ENCODE measurements at regions not wholly inside any gene's neighbourhood (a gene's known extent, or its start where the extent isn't known, plus 50 kb on each side); places are given as distances from the start of the nearest gene placed in this dataset.
"Not testable (repeated sequence)": the region's sequence is repeated elsewhere in the genome, so short reads cannot be mapped to it uniquely, and the experiment has no call there.

DNA sequence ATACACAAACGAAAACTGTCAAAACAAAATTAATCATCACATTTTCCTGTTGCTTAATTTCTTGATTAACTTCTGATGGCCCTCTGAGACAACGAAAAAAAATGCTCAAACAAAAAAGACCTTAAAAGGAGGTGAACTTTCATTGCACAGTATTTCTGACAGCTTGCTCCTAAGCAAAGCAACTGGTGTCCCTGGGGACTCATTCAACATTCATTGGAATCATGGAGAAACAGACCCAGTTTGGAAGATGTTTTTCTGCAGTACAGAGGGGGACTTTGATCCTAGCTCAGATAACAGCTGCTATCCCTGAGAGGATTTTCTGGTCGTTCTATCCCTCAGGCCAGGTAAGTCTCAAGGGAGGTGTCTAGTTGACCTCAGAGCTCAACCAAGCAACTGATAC, 378.7 kb upstream of the ATP11B start:
- DNase-seq: no peak

DNA sequence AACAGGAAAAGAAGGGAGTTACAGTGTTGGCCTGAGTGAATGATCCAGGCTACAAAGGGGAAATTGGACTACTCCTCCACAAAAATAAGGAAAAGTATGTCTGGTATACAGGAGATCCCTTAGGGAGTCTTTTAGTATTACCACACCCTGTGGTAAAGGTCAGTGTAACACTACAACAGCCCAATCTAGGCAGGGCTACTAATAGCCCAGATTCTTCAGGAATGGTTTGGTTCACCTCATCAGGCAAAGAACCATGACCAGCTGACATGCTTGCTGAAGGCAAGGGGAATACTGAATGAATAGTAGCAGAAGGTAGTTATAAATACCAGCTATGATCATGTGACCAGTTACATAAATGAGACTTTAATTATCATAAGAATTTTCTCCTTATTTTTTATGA, 372.6 kb upstream of the ATP11B start:
- no peak for DNase-seq

DNA sequence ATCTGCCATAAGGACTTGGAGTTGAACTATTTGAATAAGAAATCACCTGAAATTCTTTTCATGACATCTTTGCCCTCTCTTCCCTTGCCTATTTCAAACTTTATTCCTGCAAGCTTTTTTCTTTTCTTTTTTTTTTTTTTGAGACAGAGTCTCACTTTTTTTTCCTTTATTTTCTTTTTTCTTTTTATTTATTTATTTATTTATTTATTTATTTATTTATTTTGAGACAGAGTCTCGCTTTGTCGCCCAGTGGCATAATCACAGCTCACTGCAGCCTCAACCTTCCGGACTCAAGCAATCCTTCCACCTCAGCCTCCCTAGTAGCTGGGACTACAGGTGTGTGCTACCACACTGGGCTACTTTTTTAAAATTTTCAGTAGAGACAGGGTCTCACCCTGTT, 369.3 kb upstream of the ATP11B start:
- DNase-seq: no peak

DNA sequence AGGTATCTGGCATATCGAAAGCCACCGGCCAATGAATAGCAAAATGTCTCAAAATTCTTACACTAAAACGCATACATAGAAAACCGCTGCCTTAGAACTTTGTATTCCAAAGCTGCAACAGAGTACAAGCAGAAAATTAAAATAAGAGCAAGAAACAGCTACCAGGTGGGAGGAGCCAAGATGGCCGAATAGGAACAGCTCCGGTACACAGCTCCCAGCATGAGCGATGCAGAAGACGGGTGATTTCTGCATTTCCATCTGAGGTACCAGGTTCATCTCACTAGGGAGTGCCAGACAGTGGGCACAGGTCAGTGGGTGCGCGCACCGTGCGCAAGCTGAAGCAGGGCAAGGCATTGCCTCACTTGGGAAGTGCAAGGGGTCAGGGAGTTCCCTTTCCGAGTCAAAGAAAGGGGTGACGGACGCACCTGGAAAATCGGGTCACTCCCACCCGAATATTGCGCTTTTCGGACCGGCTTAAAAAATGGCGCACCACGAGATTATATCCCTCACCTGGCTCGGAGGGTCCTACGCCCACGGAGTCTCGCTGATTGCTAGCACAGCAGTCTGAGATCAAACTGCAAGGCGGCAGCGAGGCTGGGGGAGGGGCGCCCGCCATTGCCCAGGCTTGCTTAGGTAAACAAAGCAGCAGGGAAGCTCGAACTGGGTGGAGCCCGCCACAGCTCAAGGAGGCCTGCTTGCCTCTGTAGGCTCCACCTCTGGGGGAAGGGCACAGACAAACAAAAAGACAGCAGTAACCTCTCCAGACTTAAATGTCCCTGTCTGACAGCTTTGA, 367.2 kb upstream of the ATP11B start:
- not testable (repeated sequence) for DNase-seq

DNA sequence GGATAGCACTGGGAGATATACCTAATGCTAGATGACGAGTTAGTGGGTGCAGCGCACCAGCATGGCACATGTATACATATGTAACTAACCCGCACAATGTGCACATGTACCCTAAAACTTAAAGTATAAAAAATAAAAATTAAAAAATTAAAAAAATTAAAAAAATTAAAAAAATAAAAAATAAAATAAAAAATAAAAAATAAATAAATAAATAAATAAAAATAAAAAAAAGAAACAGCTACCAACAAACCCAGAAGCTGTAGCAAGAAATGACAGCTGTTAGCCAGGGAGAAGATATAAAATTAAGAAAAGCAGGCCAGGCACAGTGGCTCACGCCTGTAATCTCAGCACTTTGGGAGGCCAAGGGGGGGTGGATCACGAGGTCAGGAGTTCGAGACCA, 361.3 kb upstream of the ATP11B start:
- not testable (repeated sequence) for DNase-seq

DNA sequence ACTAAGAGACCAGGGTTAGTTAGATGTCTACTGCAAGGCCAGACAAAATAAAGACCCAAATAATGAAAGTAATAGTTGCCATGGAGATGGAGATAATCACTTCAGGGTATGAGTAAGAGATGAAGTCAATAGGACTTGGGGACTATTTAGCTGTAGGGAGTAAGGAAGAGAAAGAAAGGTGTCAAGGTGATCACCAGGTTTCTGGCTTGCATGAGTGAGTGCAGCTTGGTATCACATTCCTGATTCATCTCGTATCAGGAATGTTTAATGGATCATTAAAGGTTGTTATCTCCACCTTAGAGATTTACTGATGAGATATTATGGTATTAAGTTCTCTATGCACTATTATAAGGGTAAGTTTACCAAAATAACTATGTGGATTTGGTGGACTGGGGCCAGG, 357.4 kb upstream of the ATP11B start:
- DNase-seq: no peak

DNA sequence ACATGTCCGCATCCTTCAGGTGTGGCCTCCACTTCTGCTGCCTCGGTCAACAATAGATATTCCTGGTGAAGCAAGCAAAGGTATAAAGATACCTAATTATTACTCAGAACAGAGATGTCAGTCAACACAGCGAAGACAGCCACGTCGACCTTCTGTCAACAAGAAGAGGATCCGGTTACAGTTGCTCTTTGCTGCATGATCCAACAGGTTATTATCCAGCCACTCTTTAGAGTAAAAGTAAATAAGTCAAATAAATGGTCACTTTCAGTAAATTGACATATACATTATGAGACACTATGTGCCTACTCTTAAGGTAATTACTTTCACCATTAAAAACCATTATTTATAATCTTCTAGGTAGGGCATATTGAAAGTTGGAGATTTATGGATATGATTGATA, 356.8 kb upstream of the ATP11B start:
- DNase-seq: peak; percentile 94

DNA sequence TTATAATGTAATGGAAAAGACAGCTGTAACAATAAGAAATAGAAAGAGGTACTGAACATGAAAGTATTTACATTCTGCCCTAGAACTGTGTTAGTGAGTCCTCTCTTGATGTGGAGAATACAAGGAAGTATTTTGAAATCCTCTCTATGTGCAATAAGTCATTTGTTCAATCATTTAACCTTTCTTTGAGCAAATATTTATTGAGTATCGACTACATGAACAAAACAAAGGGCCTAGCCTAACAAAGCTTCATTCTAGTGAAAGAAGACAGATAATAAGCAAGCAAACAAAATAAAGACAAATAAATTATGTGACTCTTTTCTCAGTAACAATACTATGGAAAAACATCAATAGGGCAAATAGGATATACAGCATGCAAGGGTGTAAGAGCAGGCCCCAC, 354.9 kb upstream of the ATP11B start:
- no peak for DNase-seq

DNA sequence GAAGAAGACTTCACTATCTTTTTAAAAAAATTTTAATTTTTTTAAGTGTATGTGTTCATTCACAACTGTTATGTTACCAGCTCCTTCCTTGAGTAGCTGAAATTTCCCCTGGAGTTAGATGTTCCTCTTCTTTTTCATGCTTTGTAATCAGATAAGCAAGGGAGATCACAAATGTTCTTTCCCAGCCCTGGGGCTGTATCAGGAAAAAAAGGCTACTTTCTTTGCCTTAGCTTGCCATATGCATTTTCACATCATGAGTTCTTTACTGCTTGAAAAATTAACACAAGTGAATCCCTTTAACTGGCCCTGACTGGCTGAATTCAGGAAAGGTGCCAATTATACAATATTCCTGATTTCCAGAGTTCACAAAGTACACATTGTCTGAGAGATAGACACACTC, 353.2 kb upstream of the ATP11B start:
- DNase-seq: no peak

DNA sequence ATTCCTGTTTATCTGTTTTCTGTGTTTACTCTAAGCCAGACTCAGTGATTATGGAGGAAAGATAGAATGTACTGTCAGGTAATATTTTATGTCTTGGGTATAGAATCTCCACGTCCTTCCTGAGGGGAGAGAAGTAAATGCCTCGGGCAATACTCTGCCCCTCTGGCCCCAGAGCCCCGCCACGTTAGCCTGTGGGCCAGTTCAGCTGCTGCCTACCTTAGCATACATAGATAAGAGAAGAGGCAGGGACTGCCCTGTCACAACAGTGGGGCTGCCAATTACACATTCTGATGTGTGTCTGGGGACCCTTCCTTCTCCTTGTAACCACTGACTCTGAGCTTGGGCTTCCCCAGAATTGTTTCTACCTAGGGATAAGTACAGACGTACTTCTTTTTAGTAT, 347.7 kb upstream of the ATP11B start:
- no peak for DNase-seq

DNA sequence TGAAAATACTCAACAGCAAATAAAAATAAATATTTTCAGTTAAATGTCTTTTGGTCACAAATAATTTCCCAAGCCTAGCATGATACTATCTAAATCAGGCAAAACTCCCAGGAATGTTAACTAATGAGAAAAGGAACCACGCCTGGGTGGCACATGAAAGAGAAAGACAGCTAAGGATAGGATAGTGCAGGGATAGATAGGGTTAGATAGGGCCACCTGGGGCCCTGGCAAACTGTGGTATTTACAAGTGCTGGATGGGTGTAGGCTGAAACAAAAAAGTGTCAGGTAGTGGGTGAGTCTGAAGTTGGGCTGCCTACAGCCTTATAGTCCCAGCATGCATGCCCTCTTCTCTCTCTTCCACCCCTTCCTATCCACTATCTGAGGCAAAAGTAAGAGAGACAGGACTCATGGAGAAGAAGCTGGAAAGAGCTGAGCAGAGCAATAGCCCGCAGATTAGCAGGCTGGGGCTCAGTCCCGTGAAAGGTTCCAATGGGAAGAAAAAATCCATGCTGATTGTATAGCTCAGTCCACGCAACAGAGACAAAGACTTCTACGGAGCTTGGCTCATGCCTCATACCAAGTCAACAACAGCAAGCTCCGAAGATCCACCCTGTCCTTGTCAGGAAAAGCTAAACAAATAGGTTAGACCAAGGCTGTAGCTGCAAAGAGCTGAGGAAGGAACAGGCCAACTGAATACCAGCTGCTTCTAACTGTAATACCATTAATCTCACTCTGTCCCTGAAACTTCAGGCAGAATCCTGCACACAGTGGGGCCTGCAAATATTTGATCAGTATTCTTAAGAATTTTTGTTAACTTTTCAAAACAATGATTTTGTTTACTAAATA, 342.1 kb upstream of the ATP11B start:
- DNase-seq: no peak

DNA sequence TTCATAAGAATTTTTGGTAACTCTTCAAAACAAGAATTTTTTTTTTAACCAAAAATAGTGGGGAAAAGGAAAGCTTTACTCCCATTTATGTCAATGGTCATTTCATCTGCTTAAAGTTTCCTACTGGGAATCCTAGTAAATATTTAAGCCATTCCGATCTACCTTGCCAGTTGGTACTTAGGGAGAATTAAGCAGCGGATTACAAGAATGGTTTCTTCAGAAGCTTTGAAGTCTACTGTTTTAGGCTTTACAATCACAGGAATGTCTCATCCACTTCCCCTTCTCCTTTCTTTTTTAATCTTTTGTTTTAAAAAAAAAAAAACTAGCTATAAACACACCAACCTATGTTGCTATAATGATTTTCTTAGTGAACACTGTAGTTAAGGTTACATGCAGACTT, 341.4 kb upstream of the ATP11B start:
- no peak for DNase-seq

DNA sequence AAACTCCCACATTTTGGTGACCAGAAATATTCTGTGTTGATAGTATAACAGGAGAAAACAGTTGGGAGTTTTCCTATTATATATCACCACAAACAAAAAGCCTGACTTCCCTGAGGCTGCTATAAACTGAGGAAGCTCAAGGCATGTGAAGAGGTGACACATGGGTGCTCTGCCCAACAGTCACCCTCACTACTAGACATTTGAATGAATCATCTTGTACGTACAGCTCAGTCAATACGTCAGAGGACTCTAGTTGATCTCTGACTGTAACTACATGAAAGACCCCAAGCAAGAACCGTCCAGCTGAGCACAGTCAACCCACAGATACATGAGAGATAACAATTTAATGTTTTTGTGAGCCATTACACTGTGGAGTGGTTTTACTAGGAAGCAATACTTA, 338.3 kb upstream of the ATP11B start:
- no peak for DNase-seq

DNA sequence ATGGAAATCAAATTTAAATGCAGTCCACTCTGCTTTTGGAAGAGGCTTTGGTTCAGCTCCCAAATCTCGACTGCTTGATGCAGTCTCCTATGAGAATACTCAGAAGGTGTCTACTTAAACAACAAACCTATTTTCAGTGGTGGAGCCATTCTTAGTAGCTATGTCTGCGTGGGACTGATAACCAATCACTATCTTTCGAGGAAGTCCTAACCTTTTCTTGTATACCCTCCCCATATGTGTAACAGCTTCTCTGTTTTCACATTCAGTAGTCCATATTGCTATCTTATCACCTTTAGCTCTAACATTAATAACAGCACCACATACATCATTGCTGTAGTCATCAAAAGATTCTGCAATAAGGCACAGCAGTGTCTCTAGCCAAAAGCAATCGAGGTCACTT, 333.0 kb upstream of the ATP11B start:
- DNase-seq: no peak

DNA sequence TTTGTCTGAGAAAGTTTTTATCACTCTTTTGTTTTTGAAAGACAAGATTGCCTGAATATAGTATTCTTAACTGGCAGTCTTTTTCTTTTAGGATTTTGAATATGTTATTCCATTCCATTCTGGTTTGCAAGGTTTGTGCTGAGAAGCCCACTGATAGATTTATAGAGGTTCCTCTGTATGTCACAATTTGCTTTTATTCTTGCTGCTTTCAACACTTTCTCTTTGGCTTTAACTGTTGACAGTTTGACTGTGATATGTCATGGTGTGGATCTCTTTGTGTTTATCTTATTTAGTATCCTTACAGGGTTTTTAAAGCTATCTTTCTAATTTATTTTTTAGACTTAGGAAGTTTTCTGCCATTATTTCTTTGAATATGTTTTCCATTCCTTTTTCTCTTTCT, 331.2 kb upstream of the ATP11B start:
- no peak for DNase-seq

DNA sequence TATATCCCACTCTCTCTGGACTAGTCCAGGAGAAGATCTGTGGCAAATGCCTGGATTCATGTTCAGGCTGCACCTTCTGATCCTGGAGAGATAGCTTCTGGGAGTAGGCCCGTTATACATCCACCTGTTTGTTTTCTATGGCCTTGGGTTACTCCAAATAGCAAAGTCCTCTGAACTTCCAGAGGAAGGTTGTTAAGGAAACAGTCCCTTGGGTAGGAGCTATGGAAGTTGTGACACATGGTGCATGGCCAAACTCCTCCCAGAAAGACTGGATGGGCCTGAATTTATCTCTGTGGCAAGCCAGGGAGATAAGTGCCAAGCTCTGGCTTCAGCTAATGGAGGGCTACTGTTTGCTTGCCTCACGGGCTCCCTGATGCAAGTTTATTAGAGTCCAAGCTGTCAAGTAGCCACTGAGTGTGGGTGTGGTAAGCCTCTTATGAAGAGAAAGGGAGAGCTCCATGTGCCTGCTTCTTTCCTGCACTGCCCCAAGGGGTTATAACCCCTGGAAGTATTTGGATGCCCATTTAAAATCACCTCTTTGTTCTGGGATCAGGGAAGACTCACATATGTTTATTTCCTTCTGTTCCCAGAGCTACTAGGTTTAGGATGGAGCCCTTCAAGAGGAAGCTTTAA, 328.7 kb upstream of the ATP11B start:
- no peak for DNase-seq

DNA sequence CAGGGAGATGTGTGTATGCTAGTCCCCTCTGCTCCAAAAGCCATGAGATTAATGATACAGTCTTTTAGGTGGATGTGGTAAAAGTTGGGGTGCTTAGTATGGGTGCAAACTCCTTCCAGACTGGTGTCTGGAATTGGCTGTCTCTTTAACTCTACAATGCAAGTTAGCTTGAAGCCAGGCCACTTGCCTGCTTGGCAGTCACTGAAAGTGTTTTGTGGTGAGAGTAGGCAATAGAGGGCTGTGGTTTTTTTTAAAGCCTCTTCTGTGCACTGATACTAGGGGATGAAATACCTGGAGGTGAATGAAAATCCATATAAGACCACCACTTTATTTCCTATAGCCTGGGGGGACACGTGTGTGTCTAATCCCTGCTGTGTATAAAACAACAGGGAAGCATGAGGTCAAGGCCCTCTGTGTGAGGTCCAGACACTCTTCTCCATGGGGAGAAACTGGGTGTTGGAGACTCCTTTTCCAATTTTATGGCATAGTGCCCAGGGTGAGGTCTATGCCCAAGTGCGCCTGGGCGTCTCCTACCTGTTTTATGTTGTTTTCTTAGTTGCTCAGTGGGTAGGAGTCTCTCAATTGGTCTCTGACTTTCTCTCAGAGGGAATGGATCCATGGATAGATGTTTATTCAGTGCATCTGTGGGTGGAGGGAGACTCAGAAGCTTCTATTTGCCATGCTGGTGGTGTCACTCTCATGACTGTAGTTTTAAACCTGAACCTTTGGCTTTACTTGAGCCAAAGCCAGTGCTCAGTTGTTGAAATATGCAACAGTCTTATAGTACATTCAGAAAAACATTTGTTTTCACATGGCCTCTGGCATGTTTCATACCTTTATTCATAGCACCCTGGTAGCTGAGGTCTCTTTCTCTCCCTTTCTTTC, 327.8 kb upstream of the ATP11B start:
- DNase-seq: no peak

DNA sequence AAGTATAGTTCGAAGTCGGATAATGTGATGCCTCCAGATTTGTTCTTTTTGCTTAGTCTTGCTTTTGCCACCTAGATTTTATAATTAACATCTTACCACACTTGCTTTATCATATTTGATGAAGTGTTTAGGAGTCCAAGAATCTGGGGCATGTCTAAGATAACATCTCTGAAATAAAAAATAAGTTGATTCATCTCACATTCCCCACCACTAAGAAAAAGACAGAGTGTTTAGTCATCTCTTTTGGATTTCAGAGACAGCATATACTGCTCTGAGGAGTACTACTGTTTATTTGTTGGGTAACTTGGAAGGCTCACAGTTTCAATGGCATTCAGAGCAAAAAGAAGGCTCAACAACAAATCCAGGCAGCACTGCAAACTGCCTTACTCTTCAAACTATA, 324.2 kb upstream of the ATP11B start:
- DNase-seq: no peak

DNA sequence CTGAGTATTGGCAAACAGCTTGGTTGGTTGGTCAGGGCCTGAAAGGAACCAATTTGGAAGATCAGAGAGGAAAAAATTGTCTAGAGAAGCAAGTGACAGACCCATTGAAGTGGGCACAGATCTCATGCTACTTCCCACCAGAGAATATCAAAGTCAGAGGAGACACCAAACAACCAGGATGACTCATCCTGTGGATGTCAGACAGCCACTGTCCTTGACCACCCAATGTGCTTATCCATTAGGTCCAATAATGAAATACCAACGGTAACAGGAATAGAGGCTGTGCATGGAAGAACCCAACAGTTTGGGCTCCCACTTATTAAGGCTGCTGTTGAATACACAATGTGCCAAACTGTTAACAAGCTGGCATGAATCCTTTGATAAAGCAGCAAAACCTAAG, 323.1 kb upstream of the ATP11B start:
- no peak for DNase-seq

DNA sequence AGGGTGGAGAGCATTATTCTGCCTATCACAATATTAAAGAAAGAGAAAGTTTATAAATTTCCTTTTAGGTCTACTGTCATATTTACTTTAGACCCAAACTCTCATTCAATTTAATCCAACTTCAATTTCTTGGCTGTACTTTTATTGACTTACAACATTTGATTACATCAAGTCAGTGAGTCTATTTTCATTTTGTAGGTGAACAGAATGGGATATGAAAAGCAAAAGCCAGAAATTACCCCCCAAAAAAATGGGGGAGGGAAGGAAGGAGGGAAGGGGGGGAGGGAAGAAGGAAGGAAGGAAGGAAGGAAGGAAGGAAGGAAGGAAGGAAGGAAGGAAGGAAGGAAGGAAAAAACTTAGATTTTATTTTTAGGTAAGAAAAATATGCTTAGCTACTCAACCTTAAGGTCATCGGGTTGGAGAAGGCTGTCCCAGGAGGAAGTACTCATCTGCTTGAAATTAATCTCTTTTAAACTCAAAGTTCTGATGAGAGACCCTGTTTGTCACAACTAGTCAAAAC, 320.1 kb upstream of the ATP11B start:
- no peak for DNase-seq

DNA sequence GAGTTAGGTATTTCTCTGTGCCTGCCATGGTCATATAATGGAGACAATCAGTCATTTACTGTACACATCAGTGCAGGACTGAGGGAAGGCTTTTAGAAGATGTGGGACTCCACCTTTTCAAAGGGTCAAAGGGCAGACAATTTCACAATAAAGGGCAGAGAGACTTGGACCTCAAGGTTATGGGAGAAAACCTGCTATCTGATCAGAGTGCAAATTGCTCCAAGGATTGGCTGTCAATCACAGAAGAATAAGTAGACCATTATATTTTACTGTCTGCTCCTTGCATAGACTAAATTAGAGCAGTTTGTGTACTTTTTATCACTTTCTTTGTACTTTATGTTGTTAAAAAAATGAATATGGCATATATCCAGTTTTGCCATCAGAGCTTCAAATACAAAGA, 314.9 kb upstream of the ATP11B start:
- DNase-seq: no peak

DNA sequence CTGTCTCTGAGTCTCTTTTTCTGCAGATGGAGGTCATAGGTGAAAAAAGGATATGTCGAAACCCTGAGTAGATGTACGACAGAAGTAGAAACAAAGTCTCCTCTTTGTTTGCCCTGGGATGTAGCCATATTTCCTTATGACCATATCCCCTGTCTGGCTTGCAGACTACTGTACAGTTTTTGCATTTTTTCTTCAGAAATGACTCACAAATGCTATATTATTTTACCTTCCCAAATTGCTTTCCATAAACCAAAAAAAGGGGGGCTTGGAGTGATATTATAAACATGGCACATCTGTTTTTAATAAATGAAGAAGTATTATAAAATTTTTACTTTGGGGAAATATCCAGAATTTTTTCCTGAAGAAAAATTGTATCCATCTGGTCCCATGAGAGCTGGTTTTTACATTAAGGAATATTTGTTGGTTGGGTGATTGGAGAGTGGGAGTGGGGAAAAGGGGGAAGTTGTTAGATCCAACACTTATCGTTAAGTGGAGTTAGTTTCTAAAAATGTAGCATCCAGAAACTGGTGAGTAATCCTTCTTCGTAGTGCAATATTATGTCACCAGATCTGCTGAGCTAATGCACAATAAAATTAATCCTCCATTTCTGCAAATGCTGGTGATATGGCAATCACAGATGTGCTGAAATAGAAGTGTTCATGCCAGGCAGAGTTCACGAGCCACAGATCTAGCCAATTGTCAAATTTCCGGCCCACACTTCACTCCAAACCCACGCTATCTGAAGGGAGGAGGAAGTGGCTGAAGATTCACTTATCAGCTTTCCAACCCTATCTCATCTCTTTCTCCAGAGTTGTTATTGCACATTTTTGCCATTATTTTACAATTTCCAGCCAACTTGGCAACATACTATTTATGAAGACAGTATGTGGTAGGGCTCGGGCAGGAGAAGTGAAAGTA, 313.6 kb upstream of the ATP11B start:
- no peak for DNase-seq

Measured in NCI-H1105 (cell line).